ENCODE measurements at regions not wholly inside any gene's neighbourhood (a gene's known extent, or its start where the extent isn't known, plus 50 kb on each side); places are given as distances from the start of the nearest gene placed in this dataset.

DNA sequence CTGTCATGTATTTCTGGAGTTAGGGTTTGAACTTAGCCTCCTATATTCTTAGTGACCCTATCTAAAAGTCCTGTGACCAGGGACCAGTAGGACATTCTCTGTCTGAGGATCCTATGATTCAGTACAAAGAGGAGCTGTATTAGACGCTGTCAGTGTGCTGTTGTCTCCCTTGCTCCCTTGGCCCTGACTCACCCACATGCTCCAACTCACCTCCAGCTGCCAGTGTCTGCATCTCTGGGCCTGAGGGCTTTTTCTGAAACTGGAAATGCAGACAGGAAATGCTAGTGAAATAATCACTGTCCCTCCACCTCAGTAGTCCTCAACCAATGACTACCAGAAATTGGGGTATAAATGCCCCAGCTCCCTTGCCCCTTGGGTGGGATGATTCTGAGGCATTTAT is 535.3 kb upstream of the RPS6KA3 start:
- no peak overlapping the region for H3K4me3 ChIP-seq (ENCODE audit: low read depth, low read length)
- TF ChIP-seq, protein P1, sequence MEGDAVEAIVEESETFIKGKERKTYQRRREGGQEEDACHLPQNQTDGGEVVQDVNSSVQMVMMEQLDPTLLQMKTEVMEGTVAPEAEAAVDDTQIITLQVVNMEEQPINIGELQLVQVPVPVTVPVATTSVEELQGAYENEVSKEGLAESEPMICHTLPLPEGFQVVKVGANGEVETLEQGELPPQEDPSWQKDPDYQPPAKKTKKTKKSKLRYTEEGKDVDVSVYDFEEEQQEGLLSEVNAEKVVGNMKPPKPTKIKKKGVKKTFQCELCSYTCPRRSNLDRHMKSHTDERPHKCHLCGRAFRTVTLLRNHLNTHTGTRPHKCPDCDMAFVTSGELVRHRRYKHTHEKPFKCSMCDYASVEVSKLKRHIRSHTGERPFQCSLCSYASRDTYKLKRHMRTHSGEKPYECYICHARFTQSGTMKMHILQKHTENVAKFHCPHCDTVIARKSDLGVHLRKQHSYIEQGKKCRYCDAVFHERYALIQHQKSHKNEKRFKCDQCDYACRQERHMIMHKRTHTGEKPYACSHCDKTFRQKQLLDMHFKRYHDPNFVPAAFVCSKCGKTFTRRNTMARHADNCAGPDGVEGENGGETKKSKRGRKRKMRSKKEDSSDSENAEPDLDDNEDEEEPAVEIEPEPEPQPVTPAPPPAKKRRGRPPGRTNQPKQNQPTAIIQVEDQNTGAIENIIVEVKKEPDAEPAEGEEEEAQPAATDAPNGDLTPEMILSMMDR (IDR thresholded peaks at IDR 0.05; ENCODE audit: insufficient read depth, low read length, poor library complexity, severe bottlenecking) = no peak
- no peaks in the 10 kb centered on the region for H3K27me3 ChIP-seq (ENCODE audit: control insufficient read depth, insufficient read depth, low read length)
- DNase-seq (ENCODE audit: low read depth) = no peak
- no peaks in the 10 kb centered on the region for H3K36me3 ChIP-seq (ENCODE audit: control insufficient read depth, insufficient read depth, low read length)

DNA sequence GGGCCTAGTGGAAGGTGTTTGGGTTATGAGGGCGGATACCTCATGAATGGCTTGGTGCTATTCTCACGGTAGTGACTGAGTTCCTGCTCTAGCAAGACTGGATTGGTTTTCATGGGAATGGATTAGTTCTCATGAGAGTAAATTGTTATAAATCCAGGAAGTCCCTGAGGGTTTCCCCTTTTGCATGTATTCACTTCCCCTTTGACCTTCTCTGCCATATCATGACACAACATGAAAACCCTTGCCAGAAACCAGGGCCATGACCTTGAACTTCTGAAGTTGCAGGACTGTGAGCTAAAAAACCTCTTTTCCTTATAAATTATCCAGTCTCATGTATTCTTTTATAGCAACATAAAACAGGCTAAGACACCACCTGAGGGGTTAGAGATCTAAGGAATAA is 529.7 kb upstream of the RPS6KA3 start:
- Histone ChIP-seq H3K4me3 (ENCODE audit: low read depth, low read length) (no peak overlapping the region), H3K27me3 (ENCODE audit: control insufficient read depth, insufficient read depth, low read length) (no peaks in the 10 kb centered on the region), H3K36me3 (ENCODE audit: control insufficient read depth, insufficient read depth, low read length) (no peaks in the 10 kb centered on the region)
- TF ChIP-seq, protein P1 (IDR thresholded peaks at IDR 0.05; ENCODE audit: insufficient read depth, low read length, poor library complexity, severe bottlenecking) = no peak
- no peak for DNase-seq (ENCODE audit: low read depth)

DNA sequence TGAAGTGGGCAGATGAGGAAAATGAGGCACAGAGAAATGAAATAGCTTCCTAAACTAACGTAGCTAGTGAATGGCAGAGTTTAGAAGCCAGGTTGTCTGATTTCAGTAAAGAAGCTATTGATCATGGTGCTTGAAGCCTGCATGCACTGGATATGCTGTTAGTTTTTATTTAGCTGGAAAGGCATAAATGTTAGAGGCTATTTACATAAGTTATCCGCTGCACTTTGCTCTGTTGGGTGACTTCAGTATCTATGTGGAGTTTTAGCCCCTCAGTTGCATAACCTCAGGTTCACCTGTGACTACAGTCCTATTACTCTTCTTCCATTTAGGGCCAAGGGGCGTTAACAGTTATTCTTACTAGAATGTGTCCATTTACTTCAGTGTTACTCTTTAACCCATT is 522.4 kb upstream of the RPS6KA3 start:
- Histone ChIP-seq H3K4me3 (ENCODE audit: low read depth, low read length) (no peak overlapping the region), H3K36me3 (ENCODE audit: control insufficient read depth, insufficient read depth, low read length) (no peaks in the 10 kb centered on the region), H3K27me3 (ENCODE audit: control insufficient read depth, insufficient read depth, low read length) (no peaks in the 10 kb centered on the region)
- DNase-seq (ENCODE audit: low read depth) = no peak
- TF ChIP-seq, protein P1 (IDR thresholded peaks at IDR 0.05; ENCODE audit: insufficient read depth, low read length, poor library complexity, severe bottlenecking) = no peak

DNA sequence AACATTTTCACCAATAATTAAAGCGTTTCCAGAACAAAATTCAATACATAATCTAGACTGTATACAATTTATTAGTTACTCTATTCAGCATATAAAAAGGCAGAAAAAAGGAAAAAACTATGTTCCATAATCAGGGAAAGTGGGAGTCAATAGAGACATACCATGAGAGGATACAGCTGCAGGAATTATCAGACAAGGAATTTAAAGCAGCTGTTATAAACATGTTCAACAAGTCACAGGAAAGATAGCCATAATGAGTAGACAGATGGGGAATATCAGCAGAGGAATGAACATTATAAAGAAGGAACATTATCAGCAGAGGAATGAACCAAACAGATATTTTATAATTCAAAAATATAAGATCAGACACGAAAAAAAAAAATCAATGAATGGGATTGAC is 500.6 kb upstream of the RPS6KA3 start:
- Histone ChIP-seq H3K36me3 (ENCODE audit: control insufficient read depth, insufficient read depth, low read length) (no peaks in the 10 kb centered on the region), H3K4me3 (ENCODE audit: low read depth, low read length) (no peak overlapping the region), H3K27me3 (ENCODE audit: control insufficient read depth, insufficient read depth, low read length) (no peaks in the 10 kb centered on the region)
- TF ChIP-seq, protein P1 (IDR thresholded peaks at IDR 0.05; ENCODE audit: insufficient read depth, low read length, poor library complexity, severe bottlenecking) = no peak
- DNase-seq (ENCODE audit: low read depth) = no peak

DNA sequence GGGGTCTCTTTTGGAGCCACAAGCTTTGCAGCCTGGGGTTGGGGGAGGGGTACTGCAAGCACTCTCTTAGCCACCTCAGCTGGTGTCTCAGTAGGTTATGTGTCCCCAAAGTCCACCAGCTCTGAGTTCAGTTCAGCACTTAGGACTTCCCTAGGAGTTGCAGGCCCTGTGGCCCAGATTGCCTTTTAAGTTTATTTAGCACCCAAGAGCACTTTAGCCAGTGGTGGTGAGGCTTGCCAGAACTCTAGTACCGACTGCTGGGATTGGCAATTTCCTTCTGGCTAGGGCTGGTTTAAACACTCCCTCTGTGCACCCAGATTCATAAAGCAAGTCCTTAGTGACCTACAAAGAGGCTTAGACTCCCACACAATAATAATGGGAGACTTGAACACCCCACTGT is 489.9 kb upstream of the RPS6KA3 start:
- Histone ChIP-seq H3K4me3 (ENCODE audit: low read depth, low read length) (no peak overlapping the region), H3K36me3 (ENCODE audit: control insufficient read depth, insufficient read depth, low read length) (no peaks in the 10 kb centered on the region), H3K27me3 (ENCODE audit: control insufficient read depth, insufficient read depth, low read length) (no peaks in the 10 kb centered on the region)
- TF ChIP-seq, protein P1 (IDR thresholded peaks at IDR 0.05; ENCODE audit: insufficient read depth, low read length, poor library complexity, severe bottlenecking) = no peak
- no peak for DNase-seq (ENCODE audit: low read depth)

DNA sequence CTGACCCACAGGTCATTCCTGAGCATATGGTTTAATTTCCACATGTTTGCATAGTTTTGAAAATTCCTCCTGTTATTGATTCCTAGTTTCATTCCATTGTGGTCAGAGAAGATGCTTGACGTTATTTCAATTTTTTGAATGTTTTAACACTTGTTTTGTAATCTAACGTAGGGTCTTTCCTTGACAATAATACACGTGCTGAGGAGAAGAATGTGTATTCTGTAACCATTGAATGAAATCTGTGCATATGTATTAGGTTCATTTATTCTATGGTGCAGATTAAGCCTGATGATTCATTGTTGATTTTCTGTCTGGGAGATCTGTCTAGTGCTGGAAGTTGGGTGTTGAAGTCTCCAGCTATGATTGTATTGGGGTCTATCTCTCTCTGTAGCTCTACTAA is 486.4 kb upstream of the RPS6KA3 start:
- Histone ChIP-seq H3K36me3 (ENCODE audit: control insufficient read depth, insufficient read depth, low read length) (no peaks in the 10 kb centered on the region), H3K27me3 (ENCODE audit: control insufficient read depth, insufficient read depth, low read length) (no peaks in the 10 kb centered on the region), H3K4me3 (ENCODE audit: low read depth, low read length) (no peak overlapping the region)
- DNase-seq (ENCODE audit: low read depth) = no peak
- TF ChIP-seq, protein P1 (IDR thresholded peaks at IDR 0.05; ENCODE audit: insufficient read depth, low read length, poor library complexity, severe bottlenecking) = no peak

All from kidney epithelial cell (primary cell).